GM12865 (cell line): ENCODE measurements at regions not wholly inside any gene's neighbourhood (a gene's known extent, or its start where the extent isn't known, plus 50 kb on each side); places are given as distances from the start of the nearest gene placed in this dataset.

Source experiments
- DNase-seq: peaks from one replicate; pipeline ENCODE4 v3.0.0; 2010; ENCODE audit warnings: low read depth
- H3K4me3 ChIP-seq: 2 replicates; pipeline ENCODE4 v1.5.1; 2011; ENCODE audit warnings: mild to moderate bottlenecking, low read depth, low read length, control low read depth
- TF ChIP-seq, protein P1 (sequence below): IDR thresholded peaks from 2 replicates; pipeline ENCODE4 v1.5.1; 2011; ENCODE audit warnings: low read length, control low read depth, low read depth, inconsistent platforms; ENCODE audit not compliant: insufficient read depth; ENCODE audit errors: missing control alignments

DNA sequence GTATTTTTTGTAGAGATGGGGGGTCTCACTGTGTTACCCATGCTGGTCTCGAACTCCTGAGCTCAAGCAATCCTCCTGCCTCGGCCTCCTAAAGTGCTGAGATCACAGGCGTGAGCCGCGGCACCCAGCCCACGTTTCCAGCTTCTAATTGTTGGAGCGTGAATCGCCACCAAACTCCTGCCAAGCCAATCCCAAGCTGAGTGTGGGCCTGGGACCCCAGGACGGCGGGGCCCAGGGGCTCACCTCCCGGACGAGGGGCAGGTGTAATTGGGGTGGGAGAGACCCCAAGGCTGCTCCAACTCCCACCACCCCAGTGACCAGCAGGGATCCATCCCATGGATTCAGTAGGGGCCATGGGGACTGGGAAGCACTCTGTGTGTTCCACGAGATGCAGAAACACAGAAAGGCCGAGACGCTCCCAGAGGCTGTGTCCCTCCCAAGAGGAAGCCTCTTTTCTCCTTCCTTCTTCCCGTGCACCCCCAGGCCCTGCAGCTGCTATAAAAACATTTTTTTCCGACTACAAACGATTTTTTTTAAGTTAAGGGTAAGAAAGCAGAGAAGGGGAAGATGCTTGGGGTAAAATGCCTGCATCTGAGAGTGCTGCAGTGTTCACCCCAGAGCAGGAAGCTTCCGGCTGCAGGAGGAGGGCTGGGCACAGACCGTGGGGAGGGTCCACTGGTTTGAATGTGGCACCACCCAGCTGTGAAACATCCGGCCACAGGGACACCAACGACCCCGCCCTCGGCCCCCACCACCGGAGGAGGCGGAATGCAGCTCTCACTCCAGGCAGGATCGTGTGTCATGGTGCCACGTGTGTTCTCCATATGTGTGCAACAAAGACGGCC lies 76.5 kb downstream of the MICALL2 start:
- no peak overlapping the region for H3K4me3 ChIP-seq
- no peak for DNase-seq

DNA sequence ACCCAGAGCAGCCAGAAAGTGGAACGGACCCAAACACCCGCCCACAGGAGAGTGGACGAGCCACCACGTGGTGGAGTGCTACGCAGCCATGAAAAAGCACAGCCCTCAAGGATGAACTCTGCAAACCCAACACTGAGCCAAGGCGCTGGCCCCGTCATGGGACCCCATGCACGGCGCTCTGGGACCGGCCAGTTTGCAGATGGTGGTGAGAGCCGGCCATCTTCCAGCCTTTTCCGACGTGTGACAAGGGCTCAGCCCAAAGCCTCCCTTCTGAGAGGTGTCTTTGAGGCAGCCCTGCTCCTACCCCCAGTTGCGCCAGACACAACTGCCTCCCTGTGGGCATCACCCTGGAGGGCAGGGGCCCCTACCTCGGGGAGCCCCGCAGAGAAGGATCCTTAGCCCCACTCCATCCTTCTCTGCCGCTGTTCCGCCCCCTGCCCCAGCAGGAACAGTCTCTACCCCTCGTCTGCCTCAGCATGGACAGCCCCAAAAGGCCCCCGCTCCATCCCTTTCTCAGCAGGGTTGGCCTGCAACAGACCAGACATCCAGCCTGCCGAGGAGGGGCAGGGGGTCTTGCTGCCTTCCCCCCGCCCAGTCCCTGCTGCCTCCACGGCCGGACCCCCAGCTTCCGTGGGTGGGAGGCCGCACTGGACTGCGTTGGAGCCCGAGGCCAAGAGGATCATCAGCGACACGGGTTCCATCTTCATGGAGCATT lies 75.7 kb downstream of the MICALL2 start:
- TF ChIP-seq, protein P1, sequence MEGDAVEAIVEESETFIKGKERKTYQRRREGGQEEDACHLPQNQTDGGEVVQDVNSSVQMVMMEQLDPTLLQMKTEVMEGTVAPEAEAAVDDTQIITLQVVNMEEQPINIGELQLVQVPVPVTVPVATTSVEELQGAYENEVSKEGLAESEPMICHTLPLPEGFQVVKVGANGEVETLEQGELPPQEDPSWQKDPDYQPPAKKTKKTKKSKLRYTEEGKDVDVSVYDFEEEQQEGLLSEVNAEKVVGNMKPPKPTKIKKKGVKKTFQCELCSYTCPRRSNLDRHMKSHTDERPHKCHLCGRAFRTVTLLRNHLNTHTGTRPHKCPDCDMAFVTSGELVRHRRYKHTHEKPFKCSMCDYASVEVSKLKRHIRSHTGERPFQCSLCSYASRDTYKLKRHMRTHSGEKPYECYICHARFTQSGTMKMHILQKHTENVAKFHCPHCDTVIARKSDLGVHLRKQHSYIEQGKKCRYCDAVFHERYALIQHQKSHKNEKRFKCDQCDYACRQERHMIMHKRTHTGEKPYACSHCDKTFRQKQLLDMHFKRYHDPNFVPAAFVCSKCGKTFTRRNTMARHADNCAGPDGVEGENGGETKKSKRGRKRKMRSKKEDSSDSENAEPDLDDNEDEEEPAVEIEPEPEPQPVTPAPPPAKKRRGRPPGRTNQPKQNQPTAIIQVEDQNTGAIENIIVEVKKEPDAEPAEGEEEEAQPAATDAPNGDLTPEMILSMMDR = no peak
- H3K4me3 ChIP-seq = no peak overlapping the region
- no peak for DNase-seq

More for the DNA sequence above, 76.5 kb downstream of the MICALL2 start:
- TF ChIP-seq, protein P1 = no peak

DNA sequence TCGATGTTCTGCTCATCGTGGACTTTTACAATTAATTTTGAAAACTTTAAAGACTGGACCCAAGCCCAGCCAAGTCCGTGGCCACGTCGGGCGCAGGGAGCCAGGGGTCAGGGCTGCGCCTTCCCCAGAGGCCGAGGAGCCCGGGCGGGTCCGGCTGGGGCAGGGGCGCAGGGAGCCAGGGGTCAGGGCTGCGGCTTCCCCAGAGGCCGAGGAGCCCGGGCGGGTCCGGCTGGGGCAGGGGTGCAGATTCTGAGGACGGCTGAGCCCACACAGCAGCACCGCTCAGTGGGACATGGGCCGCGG lies 75.2 kb downstream of the MICALL2 start:
- no peak for DNase-seq
- no peak overlapping the region for H3K4me3 ChIP-seq
- TF ChIP-seq, protein P1 = no peak
